ENCODE measurements at regions not wholly inside any gene's neighbourhood (a gene's known extent, or its start where the extent isn't known, plus 50 kb on each side); places are given as distances from the start of the nearest gene placed in this dataset.

- no peak for DNase-seq (ENCODE audit: low read depth)
- TF ChIP-seq CTCF (IDR thresholded peaks at IDR 0.05; ENCODE audit: low read depth, low read length, missing control alignments), result no peak
- no peak overlapping the region for H3K4me3 ChIP-seq (ENCODE audit: low read depth, low read length)
Measured at GRCh38 chr10:43979551-43979950, 330.9 kb upstream of the ZNF32 start.

- no peak for DNase-seq (ENCODE audit: low read depth)
- TF ChIP-seq CTCF (IDR thresholded peaks at IDR 0.05; ENCODE audit: low read depth, low read length, missing control alignments), result no peak
- no peak overlapping the region for H3K4me3 ChIP-seq (ENCODE audit: low read depth, low read length)
Measured at GRCh38 chr10:43978936-43979335, 330.3 kb upstream of the ZNF32 start.

- H3K4me3 ChIP-seq (ENCODE audit: low read depth, low read length), result no peak overlapping the region
- no peak for DNase-seq (ENCODE audit: low read depth)
- TF ChIP-seq CTCF (IDR thresholded peaks at IDR 0.05; ENCODE audit: low read depth, low read length, missing control alignments), result no peak
Measured at GRCh38 chr10:43978091-43978490, 329.4 kb upstream of the ZNF32 start.

- no peak for DNase-seq (ENCODE audit: low read depth)
- no peak for TF ChIP-seq CTCF (IDR thresholded peaks at IDR 0.05; ENCODE audit: low read depth, low read length, missing control alignments)
- no peak overlapping the region for H3K4me3 ChIP-seq (ENCODE audit: low read depth, low read length)
Measured at GRCh38 chr10:43976292-43976691, 327.6 kb upstream of the ZNF32 start.

- no peak for DNase-seq (ENCODE audit: low read depth)
- TF ChIP-seq CTCF (IDR thresholded peaks at IDR 0.05; ENCODE audit: low read depth, low read length, missing control alignments), result no peak
- no peak overlapping the region for H3K4me3 ChIP-seq (ENCODE audit: low read depth, low read length)
Measured at GRCh38 chr10:43973801-43974200, 325.1 kb upstream of the ZNF32 start.

GRCh38 chr10:43972976-43973647 lies 324.4 kb upstream of the ZNF32 start:
- no peak for DNase-seq (ENCODE audit: low read depth)
- H3K4me3 ChIP-seq (ENCODE audit: low read depth, low read length), result no peak overlapping the region
- no peak for TF ChIP-seq CTCF (IDR thresholded peaks at IDR 0.05; ENCODE audit: low read depth, low read length, missing control alignments)

- H3K4me3 ChIP-seq (ENCODE audit: low read depth, low read length), result no peak overlapping the region
- no peak for DNase-seq (ENCODE audit: low read depth)
- no peak for TF ChIP-seq CTCF (IDR thresholded peaks at IDR 0.05; ENCODE audit: low read depth, low read length, missing control alignments)
Measured at GRCh38 chr10:43971981-43972380, 323.3 kb upstream of the ZNF32 start.

Measured in GM12864 (cell line).